ENCODE measurements at regions not wholly inside any gene's neighbourhood (a gene's known extent, or its start where the extent isn't known, plus 50 kb on each side); places are given as distances from the start of the nearest gene placed in this dataset.

DNA sequence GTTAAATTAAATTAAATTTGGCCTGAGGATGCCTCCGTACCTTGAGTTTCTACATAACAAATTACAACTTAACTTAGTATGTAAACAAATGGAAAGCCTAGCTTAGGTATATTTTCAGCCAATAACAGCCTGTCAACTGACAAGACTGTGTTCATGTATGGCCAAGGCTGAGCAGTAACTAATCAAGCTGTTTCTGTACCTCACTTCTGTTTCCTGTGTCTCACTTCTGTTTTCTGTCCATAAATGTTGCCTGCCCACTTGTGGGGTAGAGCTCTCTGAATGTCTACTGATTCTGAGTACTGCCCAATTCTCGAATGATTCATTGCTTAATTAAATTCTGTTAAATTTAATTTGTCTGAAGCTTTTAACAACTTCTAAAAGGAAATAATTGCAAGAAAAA is 445.2 kb downstream of the PCDH11X start:
- intact Hi-C loops (cut with micrococcal nuclease), result no loop called here

More for the DNA sequence above, 445.2 kb downstream of the PCDH11X start:
- no peak overlapping the region for H2AK5ac ChIP-seq (ENCODE audit: low read depth, low read length)
- no peaks in the 10 kb centered on the region for H3K36me3 ChIP-seq (ENCODE audit: control insufficient read depth, insufficient read depth, low read length)
- no peak overlapping the region for H3K4me2 ChIP-seq (ENCODE audit: low read depth, low read length)
- no TSS peak for BruUV-seq (replicated peaks)
- TF ChIP-seq, protein P1, sequence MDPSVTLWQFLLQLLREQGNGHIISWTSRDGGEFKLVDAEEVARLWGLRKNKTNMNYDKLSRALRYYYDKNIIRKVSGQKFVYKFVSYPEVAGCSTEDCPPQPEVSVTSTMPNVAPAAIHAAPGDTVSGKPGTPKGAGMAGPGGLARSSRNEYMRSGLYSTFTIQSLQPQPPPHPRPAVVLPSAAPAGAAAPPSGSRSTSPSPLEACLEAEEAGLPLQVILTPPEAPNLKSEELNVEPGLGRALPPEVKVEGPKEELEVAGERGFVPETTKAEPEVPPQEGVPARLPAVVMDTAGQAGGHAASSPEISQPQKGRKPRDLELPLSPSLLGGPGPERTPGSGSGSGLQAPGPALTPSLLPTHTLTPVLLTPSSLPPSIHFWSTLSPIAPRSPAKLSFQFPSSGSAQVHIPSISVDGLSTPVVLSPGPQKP (IDR thresholded peaks at IDR 0.05; ENCODE audit: borderline replicate concordance, low read depth, low read length), result no peak
- no peak for TF ChIP-seq MAFK (IDR thresholded peaks at IDR 0.05; ENCODE audit: low read depth, low read length)
- no peak for TF ChIP-seq USF2 (IDR thresholded peaks at IDR 0.05; ENCODE audit: low read depth, low read length)
- TF ChIP-seq RCOR1 (IDR thresholded peaks at IDR 0.05; ENCODE audit: insufficient replicate concordance, low read length), result no peak
- no peak for TF ChIP-seq NFE2L2 (IDR thresholded peaks at IDR 0.05; ENCODE audit: low read depth, low read length)
- no peak for TF ChIP-seq FOS (IDR thresholded peaks at IDR 0.05; ENCODE audit: low read depth, low read length)
- no peak for TF ChIP-seq MXI1 (IDR thresholded peaks at IDR 0.05; ENCODE audit: borderline replicate concordance, low read depth, low read length)
- TF ChIP-seq POLR2A (IDR thresholded peaks at IDR 0.05; ENCODE audit: low read depth, low read length), result no peak
- TF ChIP-seq CEBPB (IDR thresholded peaks at IDR 0.05; ENCODE audit: low read depth, low read length), result no peak
- no peak overlapping the region for H3K18ac ChIP-seq (ENCODE audit: low read depth, low read length)
- H2BK15ac ChIP-seq (ENCODE audit: low read depth, low read length), result no peak overlapping the region
- no peak overlapping the region for H2AK9ac ChIP-seq (replicated peaks; ENCODE audit: low read depth, low read length, poor library complexity)
- dilution Hi-C loops (cut with HindIII; ENCODE audit: low sequenced_read_pairs, unreplicated experiment), result no loop called here
- no peaks in the 10 kb centered on the region for H3K9me3 ChIP-seq (ENCODE audit: control insufficient read depth, insufficient read depth, low read length)
- DNase-seq (no peak), ATAC-seq (ENCODE audit: low read depth) (no peak)
- H3K56ac ChIP-seq (ENCODE audit: extremely low read depth, insufficient read depth, low read length), result no peak overlapping the region
- H3K27me3 ChIP-seq (ENCODE audit: control insufficient read depth, insufficient read depth, low read length), result no peaks in the 10 kb centered on the region
- no peak overlapping the region for H2BK20ac ChIP-seq (ENCODE audit: low read depth, low read length)
- WGBS, 2 experiments (ENCODE audit: extremely low coverage in 2 of 2, insufficient read length in 1 of 2), result no CpG with 5 or more reads among the region's 2 CpGs
- no peak overlapping the region for H4K91ac ChIP-seq (ENCODE audit: insufficient read depth, low read depth, low read length)
- H2BK5ac ChIP-seq (ENCODE audit: low read depth, low read length, poor library complexity, severe bottlenecking), result no peak overlapping the region
- ChIA-PET CTCF (no interaction called here), POLR2A (ENCODE audit: unreplicated experiment) (no interaction called here)
- H3K9ac ChIP-seq (ENCODE audit: low read depth, low read length), result no peak overlapping the region
- H3K9me1 ChIP-seq (ENCODE audit: insufficient read depth, low read length), result no peaks in the 10 kb centered on the region
- H4K8ac ChIP-seq (ENCODE audit: low read depth in 2 of 2, low read length in 2 of 2), result no peak overlapping the region
- H3K14ac ChIP-seq (replicated peaks; ENCODE audit: low read depth, low read length), result no peak overlapping the region
- H3K27ac ChIP-seq (ENCODE audit: insufficient read depth, low read length), result no peak overlapping the region
- no peak overlapping the region for H2AFZ ChIP-seq (replicated peaks; ENCODE audit: low read length, poor library complexity)
- H3K79me1 ChIP-seq (ENCODE audit: low read depth in 1 of 2, low read length in 2 of 2), result no peaks in the 10 kb centered on the region
- H3K4me1 ChIP-seq (ENCODE audit: control insufficient read depth, insufficient read depth, low read length), result no peaks in the 10 kb centered on the region
- no peak overlapping the region for H3K4ac ChIP-seq (ENCODE audit: low read depth, low read length)
- in situ Hi-C loops (cut with MboI; ENCODE audit: low sequenced_read_pairs), result no loop called here
- H2BK120ac ChIP-seq (ENCODE audit: low read depth, low read length), result no peak overlapping the region
- no peaks in the 10 kb centered on the region for H4K20me1 ChIP-seq (ENCODE audit: insufficient read depth, low read length)
- H3K23ac ChIP-seq (ENCODE audit: low read depth, low read length), result no peak overlapping the region
- H4K5ac ChIP-seq (ENCODE audit: low read depth, low read length), result no peak overlapping the region
- no peak overlapping the region for H3K4me3 ChIP-seq (ENCODE audit: insufficient read depth, low read depth, low read length)
